Keratinocyte (primary cell): ENCODE measurements at regions not wholly inside any gene's neighbourhood (a gene's known extent, or its start where the extent isn't known, plus 50 kb on each side); places are given as distances from the start of the nearest gene placed in this dataset.

ENCODE experiments used
- DNase-seq: peaks from one replicate; pipeline ENCODE4 v3.0.0-alpha.2; 2011; ENCODE audit warnings: low read depth, missing footprints, low spot score
- FAIRE-seq: peaks from 2 replicates; lab custom pipeline; 2011; peaks lifted over from hg19 to GRCh38; lab: Jason Lieb, UNC
- H2AFZ ChIP-seq: 2 replicates; pipeline ENCODE4 v1.6.0; 2012; ENCODE audit warnings: low read length, control low read depth, inconsistent platforms; ENCODE audit not compliant: control insufficient read depth
- H3K27ac ChIP-seq: 2 replicates; pipeline ENCODE4 v1.5.1; 2011; ENCODE audit warnings: low read length; ENCODE audit not compliant: control insufficient read depth, insufficient read depth
- H3K27me3 ChIP-seq: 3 replicates; pipeline ENCODE4 v1.6.0; 2011; ENCODE audit warnings: low read length; ENCODE audit not compliant: control insufficient read depth, insufficient read depth; ENCODE audit errors: extremely low read depth
- H3K36me3 ChIP-seq, 2 experiments: 2 replicates in 1 of 2; 3 replicates in 1 of 2; pipeline ENCODE4 v1.5.1; 2011; ENCODE audit warnings: low read length in 2 of 2, mild to moderate bottlenecking in 1 of 2; ENCODE audit not compliant: control insufficient read depth in 2 of 2, insufficient read depth in 2 of 2; ENCODE audit errors: extremely low read depth in 1 of 2
- H3K4me1 ChIP-seq: 3 replicates; pipeline ENCODE4 v1.5.1; 2011; ENCODE audit warnings: low read length; ENCODE audit not compliant: control insufficient read depth, insufficient read depth; ENCODE audit errors: extremely low read depth
- H3K4me2 ChIP-seq: 3 replicates; pipeline ENCODE4 v1.6.0; 2011; ENCODE audit warnings: low read depth, low read length; ENCODE audit not compliant: control insufficient read depth, insufficient read depth; ENCODE audit errors: extremely low read depth
- H3K4me3 ChIP-seq, 3 experiments: fragments of 200-600 bp in 1 of 3; sonication (generic) in 1 of 3; 2 replicates in 2 of 3; 3 replicates in 1 of 3; pipeline ENCODE4 v1.5.1; 2011 to 2016; ENCODE audit warnings: low read length in 3 of 3, mild to moderate bottlenecking in 3 of 3, control low read depth in 2 of 3, inconsistent platforms in 1 of 3, low read depth in 1 of 3, mixed read lengths in 1 of 3, mixed run types in 1 of 3, moderate library complexity in 1 of 3; ENCODE audit not compliant: control insufficient read depth in 2 of 3, insufficient read depth in 2 of 3; ENCODE audit errors: extremely low read depth in 1 of 3
- H3K79me2 ChIP-seq: 2 replicates; pipeline ENCODE4 v1.6.0; 2012; ENCODE audit warnings: low read length; ENCODE audit not compliant: control insufficient read depth, insufficient read depth
- H3K9ac ChIP-seq: 3 replicates; pipeline ENCODE4 v1.6.0; 2011; ENCODE audit warnings: low read length; ENCODE audit not compliant: control insufficient read depth, insufficient read depth; ENCODE audit errors: extremely low read depth
- H3K9me1 ChIP-seq: 3 replicates; pipeline ENCODE4 v1.6.0; 2011; ENCODE audit warnings: low read length; ENCODE audit not compliant: control insufficient read depth, insufficient read depth; ENCODE audit errors: extremely low read depth
- H3K9me3 ChIP-seq: 2 replicates; pipeline ENCODE4 v1.5.1; 2012; ENCODE audit warnings: low read depth, low read length; ENCODE audit not compliant: control insufficient read depth
- H4K20me1 ChIP-seq: 3 replicates; pipeline ENCODE4 v1.6.0; 2011; ENCODE audit warnings: low read length; ENCODE audit not compliant: control insufficient read depth, insufficient read depth; ENCODE audit errors: extremely low read depth
- CTCF ChIP-seq, 3 experiments: IDR thresholded peaks in 1 of 3; conservative IDR thresholded peaks in 1 of 3; optimal IDR thresholded peaks in 1 of 3; 2 replicates in 2 of 3; 3 replicates in 1 of 3; pipeline versions ENCODE3 to v1.5.1; 2011; ENCODE audit warnings: low read length in 3 of 3, mild to moderate bottlenecking in 3 of 3, moderate library complexity in 2 of 3, control low read depth in 1 of 3, inconsistent platforms in 1 of 3; ENCODE audit not compliant: insufficient read depth in 2 of 3; ENCODE audit errors: extremely low read depth in 1 of 3
- EZH2 ChIP-seq: IDR thresholded peaks from one replicate; pipeline ENCODE4 v1.6.1; 2012; ENCODE audit warnings: inconsistent platforms, mild to moderate bottlenecking, low read length, moderate library complexity
- dilution Hi-C: fragments of 300-500 bp; cut with MboI; formaldehyde crosslinking; loops from one replicate; pipeline ENCODE4 v1.7.0; 2020; ENCODE audit warnings: low sequenced_read_pairs; ENCODE audit not compliant: extremely low pct_ligation_motif_present

- dilution Hi-C loops, result no loop called here
- TF ChIP-seq CTCF (optimal IDR thresholded peaks at IDR 0.05 in 1 of 3, IDR thresholded peaks at IDR 0.05 in 1 of 3, conservative IDR thresholded peaks at IDR 0.05 in 1 of 3; ENCODE audit: extremely low read depth in 1 of 3, insufficient read depth in 2 of 3, low read length in 3 of 3) (no peak), EZH2 (no peak)
- no peak overlapping the region for H3K9ac ChIP-seq
- DNase-seq (no peak), FAIRE-seq (no peak)
- H3K79me2 ChIP-seq, result no peaks in the 10 kb centered on the region
- no peak overlapping the region for H3K4me2 ChIP-seq
- peaks cover 15% of the 10 kb centered on the region for H3K4me1 ChIP-seq
- no peak overlapping the region for H3K4me3 ChIP-seq
- H3K27me3 ChIP-seq, result no peaks in the 10 kb centered on the region
- no peak overlapping the region for H3K27ac ChIP-seq
- H4K20me1 ChIP-seq, result no peaks in the 10 kb centered on the region
- H3K9me3 ChIP-seq, result no peaks in the 10 kb centered on the region
- no peak overlapping the region for H2AFZ ChIP-seq
- no peaks in the 10 kb centered on the region for H3K36me3 ChIP-seq
- no peaks in the 10 kb centered on the region for H3K9me1 ChIP-seq
Measured at GRCh38 chr1:217027403-217028080, 304.3 kb upstream of the ESRRG start.

GRCh38 chr1:217026531-217026930, 303.3 kb upstream of the ESRRG start:
- Histone ChIP-seq H3K4me2 (no peak overlapping the region), H3K4me1 (peaks cover 15% of the 10 kb centered on the region), H3K9ac (no peak overlapping the region), H2AFZ (no peak overlapping the region), H4K20me1 (no peaks in the 10 kb centered on the region), H3K27ac (no peak overlapping the region), H3K36me3 (no peaks in the 10 kb centered on the region), H3K4me3 (no peak overlapping the region), H3K9me1 (no peaks in the 10 kb centered on the region), H3K9me3 (no peaks in the 10 kb centered on the region), H3K27me3 (no peaks in the 10 kb centered on the region), H3K79me2 (no peaks in the 10 kb centered on the region)
- TF ChIP-seq EZH2 (no peak), CTCF (optimal IDR thresholded peaks at IDR 0.05 in 1 of 3, IDR thresholded peaks at IDR 0.05 in 1 of 3, conservative IDR thresholded peaks at IDR 0.05 in 1 of 3; ENCODE audit: extremely low read depth in 1 of 3, insufficient read depth in 2 of 3, low read length in 3 of 3) (no peak)
- DNase-seq, result no peak
- dilution Hi-C loops, result no loop called here
- no peak for FAIRE-seq
